H1 (cell line): ENCODE measurements at regions not wholly inside any gene's neighbourhood (a gene's known extent, or its start where the extent isn't known, plus 50 kb on each side); places are given as distances from the start of the nearest gene placed in this dataset.

ENCODE experiments used
- CTCF ChIA-PET: fragments of 300-600 bp; sonication (Branson Sonifier 250); formaldehyde crosslinking; loops from one replicate; lab custom pipeline; 2021; ENCODE audit not compliant: partially characterized antibody; lab: Charles Lee
- POLR2A ChIA-PET: fragments of 300-600 bp; sonication (Branson Sonifier 250); formaldehyde crosslinking; loops from one replicate; lab custom pipeline; 2021; ENCODE audit warnings: inconsistent platforms; ENCODE audit not compliant: partially characterized antibody; lab: Charles Lee
- DNase-seq, 2 experiments: peaks; one replicate each; pipeline versions ENCODE4 v3.0.0 to v3.0.0-alpha.2; 2010 to 2022; ENCODE audit warnings: low spot score in 2 of 2, low read depth in 1 of 2, mixed read lengths in 1 of 2
- FAIRE-seq: peaks from 2 replicates; lab custom pipeline; 2011; peaks lifted over from hg19 to GRCh38; lab: Jason Lieb, UNC
- H2AFZ ChIP-seq: 2 replicates; pipeline ENCODE4 v1.8.1; 2012; ENCODE audit warnings: low read length, inconsistent platforms
- H2AK5ac ChIP-seq: 2 replicates; pipeline ENCODE4 v1.6.1; 2013; ENCODE audit warnings: low read depth, low read length
- H2BK120ac ChIP-seq: replicated peaks from 2 replicates; pipeline ENCODE3; 2013; ENCODE audit warnings: low read depth, low read length, inconsistent platforms
- H2BK12ac ChIP-seq: 2 replicates; pipeline ENCODE4 v1.6.1; 2013; ENCODE audit warnings: low read depth, low read length
- H2BK15ac ChIP-seq: 2 replicates; pipeline ENCODE4 v1.6.1; 2013; ENCODE audit warnings: low read length
- H2BK20ac ChIP-seq: 2 replicates; pipeline ENCODE4 v1.6.1; 2013; ENCODE audit warnings: low read length
- H2BK5ac ChIP-seq: 2 replicates; pipeline ENCODE4 v1.6.1; 2013; ENCODE audit warnings: low read depth, low read length
- H3K14ac ChIP-seq: 2 replicates; pipeline ENCODE4 v1.6.1; 2013; ENCODE audit warnings: inconsistent platforms; ENCODE audit not compliant: insufficient read length
- H3K18ac ChIP-seq: 2 replicates; pipeline ENCODE4 v1.6.1; 2013; ENCODE audit warnings: low read length; ENCODE audit errors: extremely low read depth
- H3K23ac ChIP-seq: 2 replicates; pipeline ENCODE4 v1.6.1; 2013; ENCODE audit warnings: inconsistent platforms; ENCODE audit not compliant: insufficient read length
- H3K23me2 ChIP-seq: 2 replicates; pipeline ENCODE4 v1.6.1; 2013; ENCODE audit warnings: low read depth, low read length
- H3K27ac ChIP-seq: 2 replicates; pipeline ENCODE4 v1.6.1; 2011; ENCODE audit warnings: low read depth, low read length, inconsistent platforms
- H3K27me3 ChIP-seq, 4 experiments: replicated peaks in 1 of 4; 1 replicate in 1 of 4; 2 replicates in 3 of 4; pipeline versions ENCODE4 v1.6.1 to v1.8.1; 2011 to 2013; ENCODE audit warnings: low read length in 3 of 4, mild to moderate bottlenecking in 3 of 4, inconsistent platforms in 2 of 4, mixed read lengths in 2 of 4, moderate library complexity in 1 of 4; ENCODE audit not compliant: control insufficient read depth in 3 of 4, insufficient read depth in 3 of 4; ENCODE audit errors: extremely low read depth in 1 of 4
- H3K36me3 ChIP-seq, 4 experiments: 2 replicates each; pipeline versions ENCODE4 v1.6.1 to v1.8.1; 2011 to 2013; ENCODE audit warnings: mild to moderate bottlenecking in 4 of 4, low read length in 3 of 4, moderate library complexity in 2 of 4, control low read depth in 1 of 4, inconsistent platforms in 1 of 4; ENCODE audit not compliant: insufficient read depth in 4 of 4, control insufficient read depth in 2 of 4
- H3K4ac ChIP-seq: replicated peaks from 2 replicates; pipeline ENCODE3; 2013; ENCODE audit warnings: low read length, low read depth, mixed read lengths, inconsistent platforms; ENCODE audit not compliant: insufficient read length
- H3K4me1 ChIP-seq, 4 experiments: replicated peaks in 1 of 4; 1 replicate in 1 of 4; 2 replicates in 3 of 4; pipeline versions ENCODE4 v1.6.1 to v1.8.1; 2011 to 2013; ENCODE audit warnings: low read length in 3 of 4, inconsistent platforms in 2 of 4, mixed read lengths in 1 of 4; ENCODE audit not compliant: insufficient read depth in 4 of 4, control insufficient read depth in 3 of 4
- H3K4me2 ChIP-seq, 2 experiments: 2 replicates each; pipeline versions ENCODE4 v1.6.1 to v1.8.1; 2011 to 2013; ENCODE audit warnings: low read depth in 2 of 2, low read length in 2 of 2, control low read depth in 1 of 2, inconsistent platforms in 1 of 2, mild to moderate bottlenecking in 1 of 2; ENCODE audit not compliant: insufficient read depth in 1 of 2
- H3K4me3 ChIP-seq, 4 experiments: fragments of 200-600, 300-600 bp in 1 of 4; sonication (generic), shearing (Covaris generic), sonication (Bioruptor Twin) in 1 of 4; 2 replicates each; pipeline versions ENCODE4 v1.5.1 to v1.8.1; 2011 to 2016; ENCODE audit warnings: low read length in 4 of 4, low read depth in 3 of 4, control low read depth in 2 of 4, inconsistent platforms in 2 of 4, mild to moderate bottlenecking in 2 of 4, mixed read lengths in 1 of 4, moderate library complexity in 1 of 4; ENCODE audit not compliant: insufficient read depth in 2 of 4; ENCODE audit errors: extremely low read depth in 1 of 4
- H3K56ac ChIP-seq: replicated peaks from 2 replicates; pipeline ENCODE3; 2013; ENCODE audit warnings: low read depth, mild to moderate bottlenecking, mixed read lengths, low read length, inconsistent platforms; ENCODE audit not compliant: insufficient read length
- H3K79me1 ChIP-seq: 2 replicates; pipeline ENCODE4 v1.6.1; 2013; ENCODE audit warnings: low read depth, low read length, control low read depth
- H3K79me2 ChIP-seq, 2 experiments: 2 replicates each; pipeline versions ENCODE4 v1.6.1 to v1.8.1; 2012 to 2013; ENCODE audit warnings: low read length in 2 of 2, mild to moderate bottlenecking in 2 of 2, inconsistent platforms in 1 of 2; ENCODE audit not compliant: insufficient read depth in 2 of 2, control insufficient read depth in 1 of 2
- H3K9ac ChIP-seq, 4 experiments: replicated peaks in 1 of 4; 1 replicate in 1 of 4; 2 replicates in 3 of 4; pipeline versions ENCODE4 v1.6.1 to v1.8.1; 2011 to 2013; ENCODE audit warnings: low read depth in 3 of 4, low read length in 3 of 4, control low read depth in 2 of 4, mild to moderate bottlenecking in 2 of 4, moderate library complexity in 2 of 4, inconsistent platforms in 1 of 4; ENCODE audit errors: extremely low read depth in 1 of 4
- H3K9me3 ChIP-seq, 2 experiments: 2 replicates each; pipeline versions ENCODE4 v1.6.1 to v1.8.1; 2012 to 2013; ENCODE audit warnings: mild to moderate bottlenecking in 2 of 2, moderate library complexity in 2 of 2, control low read depth in 1 of 2, inconsistent platforms in 1 of 2, low read depth in 1 of 2, low read length in 1 of 2, mixed read lengths in 1 of 2; ENCODE audit not compliant: insufficient read depth in 2 of 2
- H4K20me1 ChIP-seq, 2 experiments: replicated peaks in 1 of 2; 2 replicates each; pipeline versions ENCODE3 to v1.8.1; 2011 to 2013; ENCODE audit warnings: inconsistent platforms in 2 of 2, low read length in 2 of 2, mild to moderate bottlenecking in 1 of 2; ENCODE audit not compliant: insufficient read depth in 2 of 2, control insufficient read depth in 1 of 2
- H4K5ac ChIP-seq: 2 replicates; pipeline ENCODE4 v1.6.1; 2013; ENCODE audit warnings: low read length, low read depth, mixed read lengths, inconsistent platforms; ENCODE audit not compliant: insufficient read length
- H4K8ac ChIP-seq: 2 replicates; pipeline ENCODE4 v1.8.0; 2013; ENCODE audit warnings: mild to moderate bottlenecking, moderate library complexity, low read length, inconsistent platforms; ENCODE audit not compliant: insufficient read depth; ENCODE audit errors: extremely low read depth
- H4K91ac ChIP-seq: replicated peaks from 2 replicates; pipeline ENCODE3; 2013; ENCODE audit warnings: low read length, mixed read lengths, inconsistent platforms; ENCODE audit not compliant: insufficient read length
- BCL11A ChIP-seq, 2 experiments: IDR thresholded peaks; one replicate each; pipeline ENCODE4 v1.6.1; 2011; ENCODE audit warnings: low read depth in 2 of 2, low read length in 2 of 2, mild to moderate bottlenecking in 2 of 2
- BRCA1 ChIP-seq: IDR thresholded peaks from 2 replicates; pipeline ENCODE4 v1.6.1; 2012; ENCODE audit warnings: low read depth, low read length, improper control_type of control experiment
- CEBPB ChIP-seq: IDR thresholded peaks from 2 replicates; pipeline ENCODE4 v1.6.1; 2012; ENCODE audit warnings: low read depth, low read length
- EP300 ChIP-seq, 2 experiments: IDR thresholded peaks; 1 replicate in 1 of 2; 2 replicates in 1 of 2; pipeline ENCODE4 v1.6.1; 2011 to 2012; ENCODE audit warnings: low read depth in 2 of 2, low read length in 2 of 2, mild to moderate bottlenecking in 2 of 2, borderline replicate concordance in 1 of 2, inconsistent platforms in 1 of 2, moderate library complexity in 1 of 2
- FOSL1 ChIP-seq: IDR thresholded peaks from 2 replicates; pipeline ENCODE4 v1.6.1; 2011; ENCODE audit warnings: mild to moderate bottlenecking, low read depth, low read length, moderate library complexity; ENCODE audit not compliant: insufficient read depth
- MAFK ChIP-seq: IDR thresholded peaks from 2 replicates; pipeline ENCODE4 v1.6.1; 2012; ENCODE audit warnings: low read depth, mild to moderate bottlenecking, improper control_type of control experiment, low read length
- SP1 ChIP-seq: IDR thresholded peaks from 2 replicates; pipeline ENCODE4 v1.6.1; 2011; ENCODE audit warnings: low read depth, low read length
- WGBS, 2 experiments: shearing (Covaris generic) in 1 of 2; methylation state at CpG; one replicate each; pipeline versions ENCODE4 v1.1.6 to v1.1.7; 2013 to 2015; ENCODE audit warnings: low lambda C conversion rate in 2 of 2, mixed read lengths in 2 of 2, inconsistent platforms in 1 of 2, low coverage in 1 of 2, missing lambda C conversion rate in 1 of 2; ENCODE audit not compliant: insufficient replicate concordance in 2 of 2, insufficient coverage in 1 of 2, insufficient read length in 1 of 2; ENCODE audit errors: extremely low coverage in 1 of 2, missing lambda C conversion rate in 1 of 2; 5-methylcytosine and 5-hydroxymethylcytosine counted together

- ChIA-PET POLR2A (no interaction called here), CTCF (no interaction called here)
- no peak overlapping the region for H3K27ac ChIP-seq
- no peak overlapping the region for H3K9ac ChIP-seq
- no peak overlapping the region for H2BK15ac ChIP-seq
- H2AFZ ChIP-seq, result no peak overlapping the region
- H3K4ac ChIP-seq, result no peak overlapping the region
- no peaks in the 10 kb centered on the region; the same call in 1 of the 2 replicates for H3K79me1 ChIP-seq
- H3K56ac ChIP-seq, result no peak overlapping the region
- no peak overlapping the region for H4K91ac ChIP-seq
- H3K18ac ChIP-seq, result no peak overlapping the region
- H3K4me1 ChIP-seq, result peaks cover 0 to 8% (median 0%) of the 10 kb centered on the region in 4 experiments; a peak in 1 of 7 replicates
- WGBS, 2 experiments, result 90% methylated on average over 2 of the region's 2 CpGs; no CpG with 5 or more reads in 1 of the 2 experiments
- no peaks in the 10 kb centered on the region for H3K23me2 ChIP-seq
- no peak for TF ChIP-seq BRCA1
- TF ChIP-seq CEBPB, result no peak
- no peak for TF ChIP-seq SP1
- TF ChIP-seq FOSL1, result no peak
- no peak for TF ChIP-seq BCL11A (IDR thresholded peaks at IDR 0.05; ENCODE audit: low read depth in 2 of 2, low read length in 2 of 2)
- no peak for TF ChIP-seq MAFK
- TF ChIP-seq EP300 (IDR thresholded peaks at IDR 0.05; ENCODE audit: borderline replicate concordance in 1 of 2, low read depth in 2 of 2, low read length in 2 of 2), result no peak
- no peaks in the 10 kb centered on the region for H3K9me3 ChIP-seq
- no peaks in the 10 kb centered on the region for H3K27me3 ChIP-seq
- H4K20me1 ChIP-seq, result no peaks in the 10 kb centered on the region
- no peak for FAIRE-seq
- no peak overlapping the region for H2BK12ac ChIP-seq
- H3K36me3 ChIP-seq, result no peaks in the 10 kb centered on the region
- no peak overlapping the region for H3K4me2 ChIP-seq
- DNase-seq, result no peak
- no peak overlapping the region for H3K14ac ChIP-seq
- no peak overlapping the region for H4K5ac ChIP-seq
- no peak overlapping the region for H4K8ac ChIP-seq
- no peak overlapping the region for H2BK5ac ChIP-seq
- no peak overlapping the region for H2AK5ac ChIP-seq
- H3K79me2 ChIP-seq, result no peaks in the 10 kb centered on the region
- H3K4me3 ChIP-seq, result no peak overlapping the region
- H2BK120ac ChIP-seq, result no peak overlapping the region
- no peak overlapping the region for H3K23ac ChIP-seq
- H2BK20ac ChIP-seq, result no peak overlapping the region
Observed at GRCh38 chr2:150705357-150705756, 217.9 kb upstream of the RND3 start.
